Fibroblast of pulmonary artery (primary cell): ENCODE measurements at regions not wholly inside any gene's neighbourhood (a gene's known extent, or its start where the extent isn't known, plus 50 kb on each side); places are given as distances from the start of the nearest gene placed in this dataset.

ENCODE experiments used
- DNase-seq: peaks from one replicate; pipeline ENCODE4 v3.0.0-alpha.2; 2010; ENCODE audit warnings: low read depth
- H3K4me3 ChIP-seq: replicated peaks from 2 replicates; pipeline ENCODE4 v1.5.1; 2011; ENCODE audit warnings: low read depth, mild to moderate bottlenecking, control low read depth, low read length, moderate library complexity
- CTCF ChIP-seq: IDR thresholded peaks from 2 replicates; pipeline ENCODE4 v1.5.1; 2011; ENCODE audit warnings: mild to moderate bottlenecking, control low read depth, low read length, inconsistent platforms; ENCODE audit errors: missing control alignments

- H3K4me3 ChIP-seq: no peak overlapping the region
- TF ChIP-seq CTCF: no peak
- no peak for DNase-seq
Measured at GRCh38 chr6:91788501-91788900, 1201.6 kb upstream of the MAP3K7 start.

GRCh38 chr6:91786474-91787184 is 1199.8 kb upstream of the MAP3K7 start:
- H3K4me3 ChIP-seq: no peak overlapping the region
- TF ChIP-seq CTCF: no peak
- no peak for DNase-seq

- TF ChIP-seq CTCF: no peak
- no peak overlapping the region for H3K4me3 ChIP-seq
- DNase-seq: no peak
Measured at GRCh38 chr6:91782802-91783201, 1195.9 kb upstream of the MAP3K7 start.

GRCh38 chr6:91781946-91782345 is 1195.1 kb upstream of the MAP3K7 start:
- H3K4me3 ChIP-seq: no peak overlapping the region
- TF ChIP-seq CTCF: no peak
- no peak for DNase-seq

GRCh38 chr6:91780270-91780669 is 1193.4 kb upstream of the MAP3K7 start:
- TF ChIP-seq CTCF: no peak
- no peak overlapping the region for H3K4me3 ChIP-seq
- no peak for DNase-seq

- DNase-seq: no peak
- no peak for TF ChIP-seq CTCF
- H3K4me3 ChIP-seq: no peak overlapping the region
Measured at GRCh38 chr6:91761621-91762020, 1174.7 kb upstream of the MAP3K7 start.

GRCh38 chr6:91754691-91755090 is 1167.8 kb upstream of the MAP3K7 start:
- no peak overlapping the region for H3K4me3 ChIP-seq
- no peak for DNase-seq
- no peak for TF ChIP-seq CTCF
